Activated T-cell treated with anti-CD3 and anti-CD28 coated beads for 24 hours (primary cell): ENCODE measurements at regions not wholly inside any gene's neighbourhood (a gene's known extent, or its start where the extent isn't known, plus 50 kb on each side); places are given as distances from the start of the nearest gene placed in this dataset.
"Not testable (repeated sequence)": the region's sequence is repeated elsewhere in the genome, so short reads cannot be mapped to it uniquely, and the experiment has no call there.

ENCODE experiments used
- DNase-seq: peaks from one replicate; pipeline ENCODE4 v3.0.0-alpha.2; 2020; ENCODE audit warnings: low read depth

GRCh38 chr7:66503551-66504031 is 125.1 kb upstream of the KCTD7 start:
- DNase-seq = no peak

GRCh38 chr7:66504131-66504530 is 124.5 kb upstream of the KCTD7 start:
- no peak for DNase-seq

GRCh38 chr7:66505009-66505408 is 123.7 kb upstream of the KCTD7 start:
- no peak for DNase-seq

GRCh38 chr7:66505531-66506451 is 122.9 kb upstream of the KCTD7 start:
- no peak for DNase-seq

DNA sequence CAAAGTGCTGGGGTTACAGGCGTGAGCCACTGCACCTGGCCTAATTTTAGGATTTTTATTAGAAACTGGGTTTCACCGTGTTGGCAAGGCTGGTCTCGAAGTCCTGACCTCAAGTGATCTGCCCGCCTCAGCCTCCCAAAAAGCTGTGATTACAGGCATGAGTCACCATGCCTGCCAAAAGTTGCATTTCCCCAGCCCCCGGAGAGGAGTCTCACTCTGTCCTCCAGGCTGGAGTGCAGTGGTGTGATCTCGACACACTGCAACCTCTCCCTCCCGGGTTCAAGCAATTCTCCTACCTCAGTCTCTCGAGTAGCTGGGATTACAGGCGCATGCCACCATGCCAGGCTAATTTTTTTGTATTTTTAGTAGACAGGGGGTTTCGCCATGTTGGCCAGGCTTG is 122.0 kb upstream of the KCTD7 start:
- not testable (repeated sequence) for DNase-seq

DNA sequence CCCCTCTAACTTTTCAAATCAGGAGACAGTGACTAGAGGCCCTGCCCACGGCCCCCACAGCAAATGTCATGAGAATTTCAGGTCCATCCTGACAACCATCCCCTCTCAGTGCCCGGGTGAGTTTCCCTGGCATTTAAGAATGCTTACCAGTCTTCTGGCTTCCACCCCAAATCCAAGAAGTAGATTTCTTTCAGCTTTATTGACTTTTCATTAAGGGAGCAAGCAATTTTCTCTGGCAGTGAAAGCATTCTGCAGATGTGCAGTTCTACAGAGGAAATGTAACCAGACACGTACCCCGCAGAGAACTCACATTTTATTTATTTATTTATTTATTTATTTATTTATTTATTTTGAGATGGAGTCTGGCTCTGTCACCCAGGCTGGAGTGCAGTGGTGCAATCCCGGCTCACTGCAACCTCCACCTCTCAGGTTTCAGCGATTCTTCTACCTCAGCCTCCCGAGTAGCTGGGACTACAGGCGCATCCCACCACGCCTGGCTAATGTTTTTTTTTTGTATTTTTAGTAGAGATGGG is 120.9 kb upstream of the KCTD7 start:
- DNase-seq = no peak

DNA sequence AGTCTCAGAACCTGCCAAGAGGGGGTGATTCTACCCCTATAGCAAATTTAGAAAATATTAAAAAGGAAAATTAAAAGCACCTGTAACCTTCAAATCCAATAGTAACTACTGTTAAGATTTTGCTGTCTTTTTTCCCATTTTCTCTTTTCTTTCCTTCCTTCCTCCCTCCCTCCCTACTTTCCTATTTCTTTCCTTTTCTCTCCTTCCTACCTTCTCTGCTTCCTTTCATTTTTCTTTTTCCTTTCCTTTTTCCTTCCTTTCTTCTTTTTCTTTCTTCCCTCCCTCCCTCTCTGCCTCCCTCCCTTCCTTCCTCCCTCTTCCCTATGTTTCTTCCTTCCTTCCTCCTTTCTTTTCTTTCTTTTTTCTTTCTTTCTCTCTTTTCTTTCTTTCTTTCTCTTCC is 120.2 kb upstream of the KCTD7 start:
- no peak for DNase-seq

DNA sequence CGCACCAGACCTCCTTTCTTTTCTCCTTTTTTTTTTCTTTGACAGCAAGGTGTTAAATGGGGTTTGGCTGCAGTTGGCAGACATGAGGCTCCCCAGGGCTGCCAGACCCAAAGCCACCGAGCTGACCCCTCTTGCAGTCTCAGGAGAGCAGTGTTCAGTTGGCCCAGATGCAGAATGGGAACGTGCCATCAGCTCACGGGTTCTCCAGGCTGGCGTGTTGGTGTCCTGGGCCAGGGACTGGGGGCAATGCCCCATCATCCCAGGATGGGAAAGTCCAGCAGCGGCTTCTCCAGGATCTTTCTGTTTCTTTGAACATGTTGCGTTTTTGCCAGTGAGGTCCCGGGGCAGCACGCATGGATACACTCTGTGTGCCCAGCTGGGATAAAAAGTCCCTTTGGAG is 114.6 kb upstream of the KCTD7 start:
- no peak for DNase-seq

DNA sequence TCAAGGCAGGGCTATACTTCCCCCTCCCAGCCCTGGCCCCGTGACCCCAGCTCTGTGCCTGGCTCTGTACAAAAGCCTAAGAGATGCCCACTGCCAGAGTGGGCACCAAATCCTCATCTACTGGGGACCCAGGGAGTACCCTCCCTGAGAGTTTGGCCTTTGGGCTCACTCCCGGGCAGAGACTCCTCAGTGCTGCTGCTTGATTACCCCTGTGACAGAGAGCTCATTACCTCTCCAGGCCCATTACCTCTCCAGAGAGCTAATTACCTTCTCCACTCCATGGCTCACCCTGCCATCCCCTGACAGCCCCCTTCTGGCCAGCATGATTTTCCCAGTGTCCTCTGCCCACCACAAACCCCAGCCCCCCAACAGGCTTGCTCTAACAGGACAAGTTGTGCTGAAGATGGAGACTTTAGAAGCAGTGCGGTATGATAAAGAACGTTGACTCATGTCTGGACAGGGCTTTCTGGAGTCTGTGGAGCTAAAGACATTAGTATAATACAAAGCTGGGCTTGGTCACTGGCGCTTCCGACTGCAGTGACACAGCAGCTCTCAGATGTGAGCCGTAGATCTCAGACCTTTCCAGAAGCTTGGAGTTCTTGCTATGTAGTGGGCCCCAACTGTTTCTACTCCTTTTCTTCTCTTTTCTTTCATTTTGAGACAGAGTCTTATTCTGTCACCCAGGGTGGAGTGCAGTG is 111.3 kb upstream of the KCTD7 start:
- DNase-seq = no peak

GRCh38 chr7:66518151-66518691 is 110.5 kb upstream of the KCTD7 start:
- no peak for DNase-seq

DNA sequence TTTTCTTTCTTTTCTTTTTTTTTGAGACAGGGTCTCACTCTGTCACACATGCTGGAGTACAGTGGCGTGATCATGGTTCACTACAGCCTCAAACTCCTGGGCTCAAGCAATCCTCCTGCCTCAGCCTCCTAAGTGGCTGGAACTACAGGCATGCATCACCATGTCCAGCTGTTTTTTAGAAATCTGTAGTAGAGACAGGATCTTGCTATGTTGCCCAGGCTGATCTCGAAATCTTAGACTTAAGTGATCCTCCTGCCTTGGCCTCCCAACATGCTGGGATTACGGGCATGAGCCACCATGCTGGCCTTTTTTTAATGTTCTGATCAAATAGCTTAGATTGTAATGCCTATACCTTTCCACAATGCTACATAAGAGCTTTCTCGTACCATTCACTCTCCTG is 107.0 kb upstream of the KCTD7 start:
- no peak for DNase-seq

DNA sequence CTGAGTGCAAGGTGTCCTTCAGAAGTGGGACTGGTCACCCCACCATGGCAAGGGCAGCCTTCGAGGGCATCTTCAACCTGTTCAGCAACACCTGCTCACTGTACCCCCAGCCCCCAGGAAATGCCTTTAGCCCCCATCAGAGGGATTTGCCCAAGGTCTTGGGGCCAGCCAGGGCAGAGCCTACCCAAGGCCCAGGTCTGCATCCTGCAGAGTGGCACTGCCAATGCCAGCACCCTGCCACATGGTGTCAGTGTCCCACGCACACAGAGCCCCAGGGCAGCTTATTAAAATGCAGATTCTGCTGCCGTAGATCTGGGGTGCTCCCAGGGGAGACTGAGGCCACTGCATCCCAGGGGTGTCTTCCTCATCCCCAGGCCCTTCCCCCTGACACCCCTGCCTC is 106.2 kb upstream of the KCTD7 start:
- DNase-seq = no peak

DNA sequence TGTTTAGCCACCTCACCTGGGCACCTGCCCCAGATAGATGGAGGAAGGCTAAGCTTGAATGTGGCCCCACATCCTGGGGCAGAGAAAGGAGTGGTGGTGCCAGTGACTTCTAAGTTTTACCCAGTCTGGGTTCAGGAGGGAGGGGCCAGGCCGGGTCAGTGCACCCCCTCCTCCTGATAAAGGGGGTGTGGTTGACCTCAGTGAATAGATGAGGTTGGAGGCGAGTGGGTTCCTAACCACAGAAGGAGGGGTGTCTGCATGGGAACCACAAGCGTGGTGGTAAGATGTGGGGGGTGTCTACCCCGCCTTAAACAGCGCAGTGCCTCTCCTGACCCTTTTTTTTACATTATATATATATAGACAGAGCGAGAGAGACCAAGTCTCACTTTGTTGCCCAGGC is 105.3 kb upstream of the KCTD7 start:
- DNase-seq = no peak

GRCh38 chr7:66524738-66525137 is 103.9 kb upstream of the KCTD7 start:
- DNase-seq = no peak

DNA sequence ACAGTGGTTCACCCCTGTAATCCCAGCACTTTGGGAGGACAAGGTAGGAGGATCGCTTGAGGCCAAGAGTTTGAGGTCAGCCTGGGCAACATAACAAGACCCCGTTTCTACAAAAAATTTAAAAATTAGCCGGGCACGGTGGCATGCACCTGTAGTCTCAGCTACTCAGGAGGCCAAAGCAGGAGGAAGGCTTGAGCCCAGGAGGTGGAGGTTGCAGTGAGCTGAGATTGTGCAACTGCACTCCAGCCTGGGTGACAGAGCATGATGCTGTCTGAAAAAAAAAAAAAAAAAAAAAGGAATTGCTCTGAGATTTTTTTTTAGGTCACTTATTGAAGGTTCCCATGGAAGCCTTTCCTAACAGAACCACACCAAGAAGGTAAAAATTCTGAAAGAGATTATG is 101.9 kb upstream of the KCTD7 start:
- not testable (repeated sequence) for DNase-seq

DNA sequence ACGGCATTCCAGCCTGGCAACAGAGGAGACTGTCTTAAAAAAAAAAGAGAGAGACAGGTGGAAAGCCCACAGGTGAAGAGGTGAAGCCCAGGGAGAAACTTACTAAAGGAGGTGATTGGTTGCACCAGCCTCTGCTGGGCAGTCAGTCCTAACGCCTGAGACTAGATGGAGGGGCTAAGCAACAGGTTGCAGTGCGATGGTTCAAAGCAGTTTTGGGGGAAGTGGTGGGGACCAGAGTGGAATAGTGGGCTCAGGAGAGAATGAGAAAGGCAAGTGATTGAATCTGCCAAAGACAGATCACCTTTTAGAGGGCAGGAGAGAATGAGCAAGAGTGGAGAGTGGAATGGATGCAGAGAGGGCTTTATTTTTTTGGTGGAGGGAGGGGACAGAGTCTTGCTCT is 100.0 kb upstream of the KCTD7 start:
- no peak for DNase-seq

GRCh38 chr7:66529883-66530610 is 98.6 kb upstream of the KCTD7 start:
- no peak for DNase-seq

DNA sequence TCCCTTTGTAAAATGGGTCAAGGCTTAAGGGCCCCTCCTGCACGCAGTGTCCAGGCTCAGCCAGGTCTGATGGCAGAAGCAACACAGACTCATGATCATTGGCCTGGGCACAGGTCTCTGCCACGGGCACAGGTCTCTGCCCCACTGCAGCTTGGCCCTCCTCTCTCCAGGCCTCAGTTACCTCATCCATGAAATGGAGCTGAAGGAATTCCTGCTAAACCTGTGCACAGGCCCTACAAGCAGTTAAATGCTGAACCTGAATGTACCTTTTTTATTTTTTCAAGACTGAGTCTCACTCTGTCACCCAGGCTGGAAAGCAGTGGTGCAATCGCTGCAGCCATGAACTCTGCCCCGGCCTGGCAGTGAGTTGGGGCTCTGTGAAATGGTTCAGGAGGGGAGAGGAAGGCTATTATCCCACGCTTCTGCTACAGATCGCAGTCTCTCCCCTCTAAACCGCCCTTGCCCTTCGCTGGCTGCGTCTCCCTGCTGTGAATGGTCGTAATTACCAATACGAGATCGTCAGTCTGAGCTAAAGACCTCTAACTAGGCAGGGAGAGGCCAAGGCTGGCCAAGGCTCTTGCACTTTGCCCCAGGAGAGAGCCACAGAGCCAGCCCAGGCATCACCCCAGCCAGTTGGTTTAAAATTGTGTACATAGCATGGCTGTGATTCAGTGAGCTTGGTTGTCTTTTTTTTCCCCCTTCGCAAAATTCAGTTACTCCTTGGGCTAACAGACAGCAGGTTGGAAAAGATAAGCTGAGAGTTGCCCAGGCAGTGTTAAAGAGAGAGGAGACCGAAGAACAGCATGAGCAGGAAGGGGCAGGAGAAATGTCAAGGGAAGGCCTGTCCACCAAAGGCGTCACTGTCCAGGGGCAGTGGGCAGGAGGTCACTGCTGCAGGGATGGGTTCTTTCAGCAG is 93.0 kb upstream of the KCTD7 start:
- no peak for DNase-seq

DNA sequence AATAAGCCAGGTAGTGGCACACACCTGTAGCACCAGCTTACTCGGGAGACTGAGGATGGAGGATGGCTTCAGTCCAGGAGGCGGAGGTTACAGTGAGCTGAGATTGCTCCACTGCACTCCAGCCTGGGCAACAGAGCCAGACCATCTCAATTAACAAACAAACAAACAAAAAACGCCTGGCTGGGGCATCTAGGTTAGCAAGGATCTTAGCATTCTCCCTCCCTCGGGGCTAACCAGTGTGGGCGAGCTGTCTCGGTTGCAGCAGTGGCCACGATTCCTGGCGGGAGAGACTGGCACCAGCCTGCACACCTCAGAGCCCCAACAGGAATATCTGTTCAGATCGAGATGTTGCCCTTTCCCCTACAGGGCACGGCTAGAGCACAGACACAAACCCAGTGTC is 91.3 kb upstream of the KCTD7 start:
- DNase-seq = no peak

GRCh38 chr7:66537876-66538275 is 90.8 kb upstream of the KCTD7 start:
- DNase-seq = no peak

DNA sequence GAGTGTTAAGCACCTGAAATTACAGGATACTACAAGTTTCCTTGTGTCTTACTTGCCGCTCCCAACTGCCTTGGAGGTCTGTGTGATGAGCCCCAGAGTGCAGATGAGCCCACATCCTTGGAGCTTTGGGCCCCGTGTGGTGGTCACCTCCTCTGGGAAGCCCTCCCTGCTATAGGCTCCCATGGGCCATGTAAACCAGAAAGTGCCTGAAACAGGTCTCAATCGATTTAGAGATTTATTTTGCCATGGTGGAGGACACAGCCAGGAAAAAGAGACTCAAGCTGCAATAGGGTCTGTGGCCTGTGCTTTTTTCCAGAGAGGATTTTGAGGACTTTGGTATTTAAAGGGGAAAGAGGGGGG is 89.4 kb upstream of the KCTD7 start:
- DNase-seq = no peak
